ENCODE measurements at regions not wholly inside any gene's neighbourhood (a gene's known extent, or its start where the extent isn't known, plus 50 kb on each side); places are given as distances from the start of the nearest gene placed in this dataset.
A peak's percentile ranks its signal among the peaks of the same experiment; 100 is the strongest.

- no peak for DNase-seq (ENCODE audit: low spot score)
- Mint-ChIP-seq H3K27ac (ENCODE audit: unreplicated experiment) (no peak overlapping the region), H3K4me1 (ENCODE audit: low read depth) (peaks cover 7% of the 10 kb centered on the region), H3K27me3 (ENCODE audit: low read depth) (peaks cover 2% of the 10 kb centered on the region), H3K36me3 (ENCODE audit: low read depth) (no peaks in the 10 kb centered on the region), H3K9me3 (ENCODE audit: low read depth) (no peaks in the 10 kb centered on the region), H3K4me3 (ENCODE audit: unreplicated experiment) (peak overlapping the region; percentile 77)
- no peak for TF ChIP-seq CTCF (IDR thresholded peaks at IDR 0.05)
Observed at GRCh38 chr7:54888067-54888733, 129.2 kb upstream of the SEC61G start.

- DNase-seq (ENCODE audit: low spot score) = no peak
- Mint-ChIP-seq H3K9me3 (ENCODE audit: low read depth) (no peaks in the 10 kb centered on the region), H3K4me3 (ENCODE audit: unreplicated experiment) (peak overlapping the region; percentile 77), H3K27me3 (ENCODE audit: low read depth) (peaks cover 2% of the 10 kb centered on the region), H3K4me1 (ENCODE audit: low read depth) (peaks cover 7% of the 10 kb centered on the region), H3K27ac (ENCODE audit: unreplicated experiment) (no peak overlapping the region), H3K36me3 (ENCODE audit: low read depth) (no peaks in the 10 kb centered on the region)
- TF ChIP-seq CTCF (IDR thresholded peaks at IDR 0.05) = no peak
Observed at GRCh38 chr7:54888734-54889082, 129.7 kb upstream of the SEC61G start.

GRCh38 chr7:54897891-54898290 is 120.9 kb upstream of the EGFR start:
- Mint-ChIP-seq H3K4me3 (ENCODE audit: unreplicated experiment) (no peak overlapping the region), H3K27me3 (ENCODE audit: low read depth) (peaks cover 2% of the 10 kb centered on the region), H3K36me3 (ENCODE audit: low read depth) (no peaks in the 10 kb centered on the region), H3K4me1 (ENCODE audit: low read depth) (peaks cover 6% of the 10 kb centered on the region), H3K9me3 (ENCODE audit: low read depth) (no peaks in the 10 kb centered on the region), H3K27ac (ENCODE audit: unreplicated experiment) (no peak overlapping the region)
- no peak for DNase-seq (ENCODE audit: low spot score)
- TF ChIP-seq CTCF (IDR thresholded peaks at IDR 0.05) = no peak

- peaks cover 10% of the 10 kb centered on the region for H3K4me1 Mint-ChIP-seq (ENCODE audit: low read depth)
Observed at GRCh38 chr7:54898659-54899340, 120.0 kb upstream of the EGFR start.

GRCh38 chr7:54901840-54902239 is 117.0 kb upstream of the EGFR start:
- Mint-ChIP-seq H3K27me3 (ENCODE audit: low read depth) (peaks cover 2% of the 10 kb centered on the region), H3K9me3 (ENCODE audit: low read depth) (no peaks in the 10 kb centered on the region), H3K4me1 (ENCODE audit: low read depth) (peaks cover 22% of the 10 kb centered on the region), H3K36me3 (ENCODE audit: low read depth) (no peaks in the 10 kb centered on the region), H3K4me3 (ENCODE audit: unreplicated experiment) (no peak overlapping the region), H3K27ac (ENCODE audit: unreplicated experiment) (no peak overlapping the region)
- DNase-seq (ENCODE audit: low spot score) = no peak
- no peak for TF ChIP-seq CTCF (IDR thresholded peaks at IDR 0.05)

More at GRCh38 chr7:54898659-54899340, 120.0 kb upstream of the EGFR start:
- no peak overlapping the region for H3K4me3 Mint-ChIP-seq (ENCODE audit: unreplicated experiment)
- no peaks in the 10 kb centered on the region for H3K9me3 Mint-ChIP-seq (ENCODE audit: low read depth)
- H3K27me3 Mint-ChIP-seq (ENCODE audit: low read depth) = peaks cover 2% of the 10 kb centered on the region
- H3K36me3 Mint-ChIP-seq (ENCODE audit: low read depth) = no peaks in the 10 kb centered on the region
- no peak for TF ChIP-seq CTCF (IDR thresholded peaks at IDR 0.05)
- DNase-seq (ENCODE audit: low spot score) = no peak
- H3K27ac Mint-ChIP-seq (ENCODE audit: unreplicated experiment) = no peak overlapping the region
